ENCODE measurements at regions not wholly inside any gene's neighbourhood (a gene's known extent, or its start where the extent isn't known, plus 50 kb on each side); places are given as distances from the start of the nearest gene placed in this dataset.

DNA sequence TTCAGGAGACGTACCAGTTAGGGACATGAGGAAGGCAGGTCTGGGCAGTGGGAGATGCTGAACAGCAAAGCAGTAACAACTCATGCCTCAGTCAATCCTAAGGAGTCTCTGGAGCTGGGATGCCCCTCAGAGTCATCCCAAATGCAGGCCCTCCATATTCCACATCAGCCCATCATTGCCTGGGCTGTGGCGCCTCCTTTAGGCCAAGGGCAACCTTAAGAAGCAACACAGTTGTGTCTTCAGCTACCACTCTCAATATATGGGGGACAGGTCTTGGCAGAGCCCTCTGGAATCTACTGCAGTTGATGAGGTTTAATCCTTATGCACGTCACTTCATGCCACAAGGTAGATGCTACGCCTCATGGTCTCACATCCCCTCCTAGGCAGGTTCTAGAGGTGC, 682.0 kb upstream of the RAB6C start:
- no peak for DNase-seq (ENCODE audit: low read depth, low spot score)
- no peak overlapping the region for H3K27ac ChIP-seq

DNA sequence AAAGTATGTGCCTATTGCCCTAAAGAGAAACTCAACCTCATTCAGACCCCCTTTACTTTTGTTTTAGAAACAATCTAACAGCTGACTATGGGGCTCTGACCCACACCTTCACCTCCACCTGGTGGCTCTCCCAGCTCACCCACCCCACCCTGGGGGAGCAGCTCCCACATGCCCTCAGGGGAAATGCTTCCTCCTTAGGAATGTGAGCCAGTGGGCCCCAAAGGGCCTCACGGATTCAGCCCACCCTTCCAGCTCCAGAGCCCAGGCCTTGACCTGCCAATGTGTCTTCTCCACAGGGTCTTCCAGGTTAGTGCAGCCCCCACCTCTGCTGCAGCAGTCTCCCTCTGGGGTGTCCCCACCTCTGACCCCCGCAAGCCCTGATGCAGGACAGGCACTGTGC, 680.1 kb upstream of the RAB6C start:
- no peak for DNase-seq (ENCODE audit: low read depth, low spot score)
- no peak overlapping the region for H3K27ac ChIP-seq

DNA sequence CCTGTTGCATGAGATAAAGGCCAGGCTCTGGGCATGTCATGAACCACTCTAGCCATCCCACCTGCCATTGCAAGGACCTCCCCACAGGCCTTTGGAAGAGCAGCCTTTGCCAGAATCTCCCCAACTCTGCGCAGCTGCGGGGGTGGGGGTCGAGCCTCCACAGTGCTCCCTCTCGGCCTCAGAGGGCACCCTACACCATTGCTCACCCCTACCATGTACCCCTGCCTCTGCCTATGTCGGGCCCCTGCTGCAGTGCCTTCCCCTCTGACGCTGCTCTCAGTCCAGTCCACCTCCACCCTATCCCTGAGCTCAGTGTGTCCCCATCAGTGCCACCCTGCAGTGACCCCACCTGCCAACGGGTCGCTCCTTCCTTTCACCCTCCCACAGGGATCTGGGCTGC, 679.7 kb upstream of the RAB6C start:
- H3K27ac ChIP-seq: no peak overlapping the region
- no peak for DNase-seq (ENCODE audit: low read depth, low spot score)

DNA sequence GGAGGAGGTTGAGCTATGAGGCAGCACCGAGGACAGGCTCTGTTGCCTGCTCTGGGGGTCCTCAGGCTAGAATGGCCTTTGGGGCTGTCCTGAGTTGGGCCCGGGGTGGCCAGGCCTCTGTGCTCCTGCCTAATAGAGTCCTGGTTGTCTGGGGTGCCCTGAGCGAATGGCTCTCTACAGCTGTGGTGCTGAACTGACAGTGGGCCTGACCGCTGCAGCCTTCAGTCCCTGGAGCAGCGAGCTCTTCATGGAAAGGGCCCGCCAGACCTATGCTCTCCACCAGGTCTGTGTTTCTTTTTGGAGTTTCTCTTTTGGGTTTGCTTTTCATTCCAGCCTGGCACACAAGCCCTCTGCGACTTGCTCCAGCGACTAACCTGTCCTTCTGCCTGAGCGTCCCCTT, 679.0 kb upstream of the RAB6C start:
- no peak overlapping the region for H3K27ac ChIP-seq
- no peak for DNase-seq (ENCODE audit: low read depth, low spot score)

DNA sequence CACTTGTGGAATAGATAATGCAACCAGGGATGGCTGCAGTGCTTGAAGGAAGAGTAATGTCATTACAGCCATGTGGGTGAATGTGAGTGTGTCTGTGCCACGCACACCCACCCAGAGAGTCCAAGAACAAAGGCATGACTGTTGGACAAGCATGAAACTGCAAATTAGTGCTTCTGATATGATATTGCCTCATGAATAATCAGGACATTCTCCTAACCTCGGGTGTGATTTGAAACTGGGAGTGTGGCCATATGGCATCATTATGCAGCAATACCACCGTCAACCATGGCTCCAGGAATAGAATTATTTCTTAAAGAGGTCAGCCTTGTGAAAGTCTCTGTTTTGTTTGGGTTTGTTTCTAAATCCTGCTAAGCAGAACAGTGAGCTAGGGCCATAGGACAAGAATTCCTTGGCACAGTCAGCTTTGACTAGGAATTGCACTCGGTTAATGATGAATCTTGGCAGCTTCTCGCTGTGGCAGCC, 678.0 kb upstream of the RAB6C start:
- no peak overlapping the region for H3K27ac ChIP-seq
- DNase-seq (ENCODE audit: low read depth, low spot score): no peak

DNA sequence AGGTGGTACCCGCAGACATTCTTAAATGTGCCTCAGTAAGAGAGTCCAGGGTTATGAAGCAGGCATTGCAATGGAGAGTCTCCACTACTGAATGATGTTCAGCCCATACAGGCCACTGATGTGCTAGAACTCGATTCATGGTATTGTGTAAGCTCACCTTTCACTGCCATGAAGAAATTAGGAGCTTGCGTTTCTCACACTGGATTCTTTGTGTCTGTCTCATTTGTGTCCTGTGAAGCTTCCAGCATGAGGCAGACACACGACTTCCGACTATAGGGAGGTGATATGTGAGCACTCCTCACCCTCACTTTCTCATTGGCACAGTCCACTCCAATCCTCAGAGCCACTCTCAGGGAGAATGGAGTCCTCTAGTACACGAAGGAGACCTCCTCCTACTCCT, 677.4 kb upstream of the RAB6C start:
- DNase-seq (ENCODE audit: low read depth, low spot score): no peak
- no peak overlapping the region for H3K27ac ChIP-seq

DNA sequence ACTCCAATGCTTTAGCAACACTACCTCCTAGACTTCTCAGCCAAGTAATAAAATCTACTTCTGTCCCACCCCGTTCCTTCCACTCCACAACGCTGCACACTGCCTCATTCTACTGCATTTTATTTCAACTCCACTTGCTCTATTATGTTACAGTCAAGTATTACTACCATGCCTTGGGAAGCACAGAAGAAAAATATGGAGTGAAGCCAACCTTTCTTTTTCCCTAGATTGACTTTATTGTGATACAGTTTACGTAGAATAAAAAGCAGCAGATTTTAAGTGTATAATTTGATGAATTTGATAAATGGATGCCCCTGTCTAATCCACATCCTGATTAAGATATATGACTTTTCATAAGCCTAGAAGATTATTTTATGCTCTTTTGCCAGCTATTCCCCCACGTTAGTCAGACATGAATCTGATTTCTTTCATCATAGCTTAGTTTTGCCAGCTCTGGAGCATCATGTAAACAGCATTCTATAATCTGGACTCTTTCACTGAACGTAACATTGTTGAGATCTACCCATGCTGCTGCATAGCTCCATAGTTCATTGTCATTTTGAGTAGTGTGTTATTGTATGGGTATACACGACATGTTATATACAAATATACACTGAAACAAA, 676.8 kb upstream of the RAB6C start:
- no peak overlapping the region for H3K27ac ChIP-seq
- no peak for DNase-seq (ENCODE audit: low read depth, low spot score)

DNA sequence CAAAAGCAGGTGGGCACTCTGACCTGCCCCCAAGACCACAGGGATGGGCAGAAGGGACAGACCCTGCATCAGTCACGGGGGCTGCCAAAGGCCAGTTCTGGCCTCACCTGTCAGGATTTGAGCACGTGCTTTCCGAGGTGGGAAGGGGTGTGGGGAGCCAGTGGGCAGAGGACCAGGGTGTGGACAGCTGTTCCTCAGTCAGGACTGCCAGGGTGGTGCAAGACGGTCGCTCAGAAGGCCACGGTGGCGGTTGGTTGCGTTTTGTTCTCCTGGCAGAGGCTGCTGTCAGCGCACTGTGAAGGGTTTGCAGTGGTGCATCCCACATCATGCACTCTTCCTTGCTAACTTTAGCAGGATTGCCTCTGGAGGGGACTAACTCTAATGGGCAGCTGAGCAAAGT, 665.3 kb upstream of the RAB6C start:
- H3K27ac ChIP-seq: no peak overlapping the region
- no peak for DNase-seq (ENCODE audit: low read depth, low spot score)

DNA sequence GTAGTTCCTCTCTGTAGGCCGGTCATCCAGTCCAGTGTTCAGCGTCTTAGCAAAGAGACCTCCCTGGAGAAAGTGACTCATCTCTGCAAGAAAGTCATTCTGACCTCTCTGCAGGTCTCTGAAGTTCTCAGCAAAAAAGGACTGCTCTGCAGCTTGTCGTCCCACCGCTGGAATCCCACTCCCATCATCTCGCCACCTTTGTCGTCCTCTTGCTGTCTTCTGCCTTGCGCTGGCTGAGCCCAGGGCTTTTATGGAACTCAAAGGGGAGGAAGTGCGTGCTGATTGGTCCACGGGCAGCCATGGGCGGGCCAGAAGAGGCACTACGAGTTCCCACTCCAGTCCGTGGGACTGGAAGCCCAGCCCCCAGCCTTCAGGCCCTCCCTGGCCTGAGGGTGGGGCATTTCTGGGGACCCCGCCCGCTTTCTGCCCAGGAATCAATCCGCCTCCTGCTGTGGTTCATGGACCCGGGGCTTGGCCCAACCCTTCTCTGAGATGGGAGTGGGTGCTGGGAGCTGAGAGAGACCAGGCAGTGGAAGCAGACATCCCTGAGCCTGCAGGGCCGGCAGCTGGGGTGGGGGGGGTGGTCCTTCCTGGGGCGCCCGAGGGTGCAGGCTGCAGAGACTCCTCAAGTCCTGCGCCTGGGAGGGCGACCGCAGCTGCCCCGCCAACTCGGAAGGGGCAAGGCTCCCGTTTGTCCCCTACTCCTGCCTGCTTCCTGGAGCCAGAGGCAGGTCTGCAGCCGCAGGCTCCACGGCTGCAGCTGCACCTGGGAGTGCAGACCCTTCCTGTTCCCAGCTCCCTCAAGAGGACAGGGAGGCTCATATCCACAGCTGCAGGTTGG, 660.7 kb upstream of the RAB6C start:
- no peak for DNase-seq (ENCODE audit: low read depth, low spot score)
- no peak overlapping the region for H3K27ac ChIP-seq

DNA sequence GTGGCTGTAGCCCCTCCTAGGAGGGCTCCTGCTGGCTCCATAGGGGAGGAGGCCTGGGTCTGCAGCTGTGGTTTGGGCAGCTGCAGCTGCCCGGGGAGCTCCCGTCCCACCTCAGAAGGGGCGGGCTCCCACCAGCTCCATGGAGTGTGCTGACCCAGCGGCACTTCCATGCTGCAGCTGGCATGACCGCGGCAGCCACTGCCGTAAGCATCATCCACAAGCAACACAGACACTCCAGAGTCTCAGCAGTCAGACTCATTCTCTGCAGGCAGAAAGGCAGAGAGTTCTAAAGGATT, 660.1 kb upstream of the RAB6C start:
- H3K27ac ChIP-seq: no peak overlapping the region
- no peak for DNase-seq (ENCODE audit: low read depth, low spot score)

DNA sequence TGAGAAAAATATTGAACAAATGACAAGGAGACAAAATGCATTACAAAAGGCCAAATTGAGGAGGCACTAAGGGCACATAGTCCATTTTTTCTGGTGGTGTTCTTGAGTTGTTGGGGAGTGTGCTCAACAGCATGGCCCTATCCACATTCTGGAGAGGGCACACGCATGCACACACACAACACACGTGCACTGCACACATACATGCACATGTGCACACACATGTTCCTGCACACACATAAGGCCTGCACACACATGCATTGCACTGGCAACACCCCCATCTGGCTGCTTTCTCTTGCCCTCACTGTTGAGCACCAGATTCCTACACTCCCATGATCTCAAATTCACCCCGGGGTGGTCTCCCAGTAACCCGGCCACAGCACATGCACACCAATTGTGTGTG, 659.2 kb upstream of the RAB6C start:
- no peak for DNase-seq (ENCODE audit: low read depth, low spot score)
- no peak overlapping the region for H3K27ac ChIP-seq

DNA sequence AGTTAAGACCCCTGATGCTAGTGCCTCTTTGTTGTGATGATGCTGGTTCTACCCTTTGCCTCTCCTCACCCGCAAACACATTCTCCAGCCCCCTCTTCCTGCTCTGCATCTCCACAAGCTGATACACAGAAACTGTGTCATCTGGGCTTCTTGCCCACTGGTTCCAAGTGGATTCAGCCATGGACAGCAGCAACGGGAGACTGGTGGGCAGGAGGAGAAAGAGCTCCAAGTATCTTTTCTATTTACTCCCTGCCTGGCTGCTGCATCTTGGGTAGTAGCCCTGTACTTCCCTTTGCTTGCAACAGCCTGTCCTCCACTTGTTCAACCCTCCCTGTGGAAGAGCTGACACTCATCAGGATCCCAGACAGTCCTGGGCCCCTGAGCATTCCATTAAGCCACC, 655.1 kb upstream of the RAB6C start:
- no peak for DNase-seq (ENCODE audit: low read depth, low spot score)
- H3K27ac ChIP-seq: no peak overlapping the region

DNA sequence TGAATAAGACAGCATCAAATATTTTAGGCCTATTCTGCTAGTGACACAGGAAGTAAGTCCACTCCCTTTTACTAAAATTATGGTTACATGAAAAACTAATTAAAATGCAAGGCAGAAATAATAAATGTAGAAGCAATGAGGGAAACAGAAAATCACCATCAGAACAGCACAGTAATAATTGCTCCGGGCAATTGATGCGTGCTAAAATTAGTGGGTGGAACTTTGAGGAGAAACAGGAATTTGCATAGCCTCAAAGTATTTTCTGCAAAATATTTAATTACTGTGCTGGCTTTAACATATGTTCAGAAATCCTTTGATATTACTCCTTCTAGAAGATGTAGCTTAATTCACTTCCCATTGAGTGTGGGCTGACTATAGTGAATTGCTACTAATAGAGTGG, 654.3 kb upstream of the RAB6C start:
- DNase-seq (ENCODE audit: low read depth, low spot score): no peak
- no peak overlapping the region for H3K27ac ChIP-seq

DNA sequence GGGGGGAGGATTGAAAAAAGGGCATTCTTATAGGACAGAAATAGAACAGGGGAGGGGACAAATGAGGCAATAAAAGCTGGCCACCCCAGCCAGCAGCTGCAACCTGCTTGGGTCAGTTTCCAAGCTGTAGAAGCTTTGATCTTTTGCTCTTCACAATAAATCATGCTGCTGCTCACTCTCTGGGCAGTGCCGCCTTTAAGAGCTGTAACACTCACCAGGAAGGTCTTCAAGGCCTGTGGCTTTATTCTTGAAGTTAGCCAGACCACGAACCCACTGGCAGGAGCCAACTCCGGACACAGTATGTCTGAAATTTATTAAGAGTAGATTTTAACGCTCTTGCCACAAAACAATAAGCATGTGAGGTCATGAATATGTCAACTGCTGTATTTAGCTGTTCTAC, 649.9 kb upstream of the RAB6C start:
- no peak overlapping the region for H3K27ac ChIP-seq
- DNase-seq (ENCODE audit: low read depth, low spot score): no peak

DNA sequence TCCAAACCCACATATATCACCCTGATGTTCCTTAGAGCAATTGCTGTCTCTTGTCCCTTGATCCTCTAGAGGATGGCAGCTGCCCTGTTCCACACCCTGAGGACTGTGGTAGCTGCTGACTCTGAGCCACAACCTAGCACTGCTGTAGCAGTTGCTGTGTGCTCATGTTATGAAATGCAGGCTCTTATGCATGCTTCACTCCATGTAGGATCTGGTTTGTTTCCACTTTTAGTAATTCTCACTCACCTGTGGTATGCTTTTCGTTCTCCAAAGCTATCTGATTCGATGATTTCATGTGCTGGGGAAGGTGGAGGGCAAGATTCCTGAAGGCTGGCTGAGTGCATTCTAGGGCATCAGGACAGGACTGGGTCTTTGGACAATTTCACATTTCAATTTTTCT, 649.0 kb upstream of the RAB6C start:
- no peak for DNase-seq (ENCODE audit: low read depth, low spot score)
- H3K27ac ChIP-seq: no peak overlapping the region

DNA sequence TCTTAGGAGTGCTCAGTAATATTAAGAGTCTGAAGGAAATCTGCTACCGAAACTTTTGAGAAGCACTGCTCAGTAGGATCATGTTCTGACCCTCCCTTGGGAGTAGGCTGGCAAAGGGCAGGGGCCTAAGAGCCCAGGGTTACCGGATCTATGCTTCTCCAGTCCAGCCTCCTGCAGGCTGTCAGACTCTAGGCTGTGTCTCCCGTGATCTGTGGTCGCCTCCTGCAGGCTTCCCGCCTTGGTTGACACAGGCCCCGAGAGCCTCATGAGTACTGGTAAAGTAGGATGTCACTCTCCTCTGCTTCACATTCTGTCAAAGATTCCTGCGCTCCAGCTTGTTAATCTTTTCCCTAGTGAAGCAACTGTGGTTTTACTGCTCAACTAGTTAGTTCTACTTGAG, 647.8 kb upstream of the RAB6C start:
- no peak for DNase-seq (ENCODE audit: low read depth, low spot score)
- no peak overlapping the region for H3K27ac ChIP-seq

DNA sequence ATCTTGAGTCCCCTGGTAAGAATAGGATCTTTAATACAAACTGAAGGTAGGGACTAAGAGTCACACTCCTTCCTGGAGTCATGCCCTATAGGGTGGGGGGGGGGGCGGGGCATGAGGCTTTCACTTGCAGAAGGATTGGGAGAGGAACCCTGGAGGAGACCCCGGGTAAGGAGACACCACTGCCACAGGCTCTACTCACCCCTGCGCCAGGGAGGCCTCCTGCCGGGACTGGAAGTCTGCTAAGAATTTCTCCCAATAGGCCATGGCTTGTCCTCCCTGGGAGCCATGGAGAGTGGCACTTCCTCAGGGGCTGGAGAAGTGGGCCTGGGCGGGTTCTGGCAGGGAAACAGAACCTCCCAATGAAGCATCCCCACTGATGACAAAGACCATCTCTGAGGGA, 645.3 kb upstream of the RAB6C start:
- no peak for DNase-seq (ENCODE audit: low read depth, low spot score)
- H3K27ac ChIP-seq: no peak overlapping the region

DNA sequence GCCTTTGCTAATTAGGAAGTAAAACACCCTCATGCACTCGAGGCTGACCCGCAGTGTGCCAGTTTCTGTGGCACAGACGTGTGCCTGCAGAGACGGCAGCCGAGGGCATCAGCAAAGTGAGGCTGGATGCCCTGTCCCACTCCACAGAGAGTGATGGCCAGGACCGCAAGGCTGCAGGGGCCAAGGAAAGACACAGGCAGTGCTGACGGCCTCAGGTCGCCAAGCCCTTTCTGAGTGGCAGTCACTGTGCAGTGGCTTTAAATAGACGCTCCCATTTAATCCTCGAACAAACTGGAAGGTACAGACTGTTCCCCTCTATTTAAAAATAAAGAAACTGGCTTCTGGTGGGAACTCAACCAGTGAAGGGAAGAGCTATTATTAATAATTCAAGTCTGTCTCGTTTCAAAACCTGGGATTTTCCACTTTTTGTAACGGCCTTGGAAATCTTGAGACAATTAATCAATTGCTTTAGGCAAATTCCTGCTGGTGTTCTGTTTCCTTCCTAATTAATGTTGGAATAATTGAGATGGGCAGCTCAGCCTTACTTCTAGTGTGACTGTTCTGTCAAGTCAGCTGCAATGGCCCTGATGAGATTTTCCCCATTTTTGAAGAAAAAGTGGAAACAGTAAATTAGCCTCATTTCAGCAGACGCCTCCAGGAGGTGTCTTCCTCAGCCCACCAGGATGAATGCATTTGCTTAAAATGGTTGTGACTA, 644.6 kb upstream of the RAB6C start:
- H3K27ac ChIP-seq: no peak overlapping the region
- no peak for DNase-seq (ENCODE audit: low read depth, low spot score)

DNA sequence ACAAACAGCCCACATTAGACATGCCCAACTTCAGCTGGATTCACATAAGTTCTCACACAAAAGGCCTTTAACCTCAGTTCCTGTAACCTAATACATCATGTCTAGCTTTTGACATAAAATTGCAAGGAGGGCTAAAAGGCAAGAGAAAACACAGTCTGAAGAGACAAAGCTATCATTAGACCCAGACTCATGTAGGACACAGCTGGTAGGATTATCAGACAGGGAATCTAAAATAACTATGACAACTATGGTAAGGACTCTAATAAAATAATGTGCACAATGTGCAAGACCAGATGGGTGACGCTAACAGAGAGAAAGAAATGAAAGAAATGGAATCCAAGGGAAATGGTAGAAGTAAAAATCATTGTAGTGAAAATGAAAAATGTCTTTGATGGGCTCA, 643.2 kb upstream of the RAB6C start:
- H3K27ac ChIP-seq: no peak overlapping the region
- no peak for DNase-seq (ENCODE audit: low read depth, low spot score)

DNA sequence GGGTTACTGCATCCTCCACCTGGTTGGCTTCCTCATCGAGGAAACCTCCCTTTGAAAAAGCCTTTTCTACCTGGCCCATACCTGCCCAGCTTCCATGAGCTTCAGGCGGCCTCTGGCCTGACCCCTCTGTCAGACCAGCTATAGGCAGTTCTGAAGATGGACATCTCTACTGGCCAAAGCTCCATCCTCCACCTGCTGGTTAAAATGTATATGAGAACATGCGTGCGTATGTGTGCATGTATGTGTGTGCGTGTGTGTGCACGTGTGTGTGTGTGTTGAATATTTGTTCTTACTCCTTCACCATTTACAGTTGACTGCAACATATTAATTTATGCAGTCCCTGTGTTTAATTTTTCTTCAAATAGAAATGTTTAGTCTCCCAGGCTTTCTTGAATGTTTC, 642.4 kb upstream of the RAB6C start:
- no peak for DNase-seq (ENCODE audit: low read depth, low spot score)
- no peak overlapping the region for H3K27ac ChIP-seq

DNA sequence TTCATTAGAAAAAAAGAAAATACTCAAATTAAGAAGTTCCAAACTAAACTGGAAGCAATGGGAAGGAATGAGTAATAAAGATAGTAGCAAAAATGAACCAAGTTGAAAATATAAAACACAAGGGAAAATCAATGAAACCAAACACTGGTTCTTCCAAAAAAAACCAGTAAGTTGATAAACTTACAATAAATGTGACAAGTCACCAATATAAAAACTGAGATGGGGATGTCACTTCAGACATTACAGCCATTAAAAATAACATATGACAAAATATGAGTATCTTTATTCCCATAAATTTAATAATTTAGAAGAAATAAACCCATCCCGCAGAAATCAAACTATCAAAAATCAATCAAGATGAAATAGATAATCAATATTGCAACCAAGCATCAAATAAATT, 633.9 kb upstream of the RAB6C start:
- no peak overlapping the region for H3K27ac ChIP-seq
- no peak for DNase-seq (ENCODE audit: low read depth, low spot score)

All from epithelial cell of prostate (primary cell).